IMR-90 (cell line): ENCODE measurements at regions not wholly inside any gene's neighbourhood (a gene's known extent, or its start where the extent isn't known, plus 50 kb on each side); places are given as distances from the start of the nearest gene placed in this dataset.

Source experiments
- ATAC-seq: fragments of 200-7000 bp; cut with Tn5 transposase; 2 replicates; pipeline ENCODE4 v1.9.1; 2020; ENCODE audit warnings: low read depth, mild to moderate bottlenecking, moderate library complexity
- BruUV-seq: library from RNA; stranded (reverse); fragments of 400-500 nt; replicated peaks from 2 replicates; lab custom pipeline; 2021; lab: Mats Ljungman, UMichigan
- CTCF ChIA-PET: fragments of 300-600 bp; formaldehyde crosslinking; extraction: SDS; loops from one replicate; lab custom pipeline; 2021; ENCODE audit warnings: antibody characterized with exemption; lab: Yijun Ruan, JAX
- POLR2A ChIA-PET: fragments of 300-600 bp; sonication (Branson Sonifier 250); formaldehyde crosslinking; loops from one replicate; lab custom pipeline; 2022; ENCODE audit warnings: antibody characterized with exemption; ENCODE audit not compliant: unreplicated experiment; lab: Charles Lee
- DNase-seq: peaks from one replicate; pipeline ENCODE4 v3.0.0; 2013
- H2AFZ ChIP-seq: replicated peaks from 2 replicates; pipeline ENCODE3; 2013; ENCODE audit warnings: low read length, mild to moderate bottlenecking; ENCODE audit not compliant: poor library complexity
- H2AK5ac ChIP-seq: 2 replicates; pipeline ENCODE4 v1.6.1; 2013; ENCODE audit warnings: low read depth, low read length, inconsistent platforms
- H2AK9ac ChIP-seq: replicated peaks from 2 replicates; pipeline ENCODE3; 2013; ENCODE audit warnings: mild to moderate bottlenecking, low read depth, low read length, moderate library complexity; ENCODE audit not compliant: poor library complexity
- H2BK120ac ChIP-seq: 2 replicates; pipeline ENCODE4 v1.6.1; 2013; ENCODE audit warnings: low read depth, low read length, inconsistent platforms
- H2BK15ac ChIP-seq: 3 replicates; pipeline ENCODE4 v1.6.1; 2013; ENCODE audit warnings: low read depth, low read length, inconsistent platforms
- H2BK20ac ChIP-seq: 2 replicates; pipeline ENCODE4 v1.6.1; 2013; ENCODE audit warnings: low read depth, mild to moderate bottlenecking, inconsistent platforms, low read length, moderate library complexity
- H2BK5ac ChIP-seq: 2 replicates; pipeline ENCODE4 v1.6.1; 2013; ENCODE audit warnings: mild to moderate bottlenecking, low read depth, low read length, inconsistent platforms; ENCODE audit not compliant: poor library complexity, severe bottlenecking
- H3K14ac ChIP-seq: replicated peaks from 2 replicates; pipeline ENCODE4 v1.6.1; 2013; ENCODE audit warnings: low read depth, low read length, inconsistent platforms
- H3K18ac ChIP-seq: 2 replicates; pipeline ENCODE4 v1.6.1; 2013; ENCODE audit warnings: low read depth, low read length, control low read depth
- H3K23ac ChIP-seq: 2 replicates; pipeline ENCODE4 v1.6.1; 2013; ENCODE audit warnings: low read depth, low read length, inconsistent platforms
- H3K27ac ChIP-seq: 2 replicates; pipeline ENCODE4 v1.5.1; 2013; ENCODE audit warnings: mild to moderate bottlenecking, control low read depth, low read length; ENCODE audit not compliant: insufficient read depth
- H3K27me3 ChIP-seq: 2 replicates; pipeline ENCODE4 v1.6.1; 2013; ENCODE audit warnings: low read length; ENCODE audit not compliant: control insufficient read depth, insufficient read depth
- H3K36me3 ChIP-seq: 2 replicates; pipeline ENCODE4 v1.6.1; 2013; ENCODE audit warnings: low read length, mixed read lengths; ENCODE audit not compliant: control insufficient read depth, insufficient read depth
- H3K4ac ChIP-seq: 2 replicates; pipeline ENCODE4 v1.6.1; 2013; ENCODE audit warnings: low read depth, low read length, inconsistent platforms
- H3K4me1 ChIP-seq: 2 replicates; pipeline ENCODE4 v1.6.1; 2013; ENCODE audit warnings: low read length, mixed read lengths; ENCODE audit not compliant: control insufficient read depth, insufficient read depth
- H3K4me2 ChIP-seq: 2 replicates; pipeline ENCODE4 v1.6.1; 2013; ENCODE audit warnings: low read depth, mild to moderate bottlenecking, control low read depth, low read length, moderate library complexity
- H3K4me3 ChIP-seq: 2 replicates; pipeline ENCODE4 v1.5.1; 2013; ENCODE audit warnings: low read depth, mild to moderate bottlenecking, control low read depth, low read length, moderate library complexity; ENCODE audit not compliant: insufficient read depth
- H3K56ac ChIP-seq: 2 replicates; pipeline ENCODE4 v1.6.1; 2013; ENCODE audit warnings: low read length, inconsistent platforms; ENCODE audit not compliant: insufficient read depth; ENCODE audit errors: extremely low read depth
- H3K79me1 ChIP-seq, 2 experiments: 2 replicates each; pipeline ENCODE4 v1.6.1; 2013; ENCODE audit warnings: low read length in 2 of 2, inconsistent platforms in 1 of 2, low read depth in 1 of 2
- H3K9ac ChIP-seq: 2 replicates; pipeline ENCODE4 v1.6.1; 2013; ENCODE audit warnings: low read depth, low read length, control low read depth
- H3K9me1 ChIP-seq: 2 replicates; pipeline ENCODE4 v1.6.1; 2013; ENCODE audit warnings: low read length, inconsistent platforms; ENCODE audit not compliant: insufficient read depth
- H3K9me3 ChIP-seq: 2 replicates; pipeline ENCODE4 v1.6.1; 2013; ENCODE audit warnings: low read length; ENCODE audit not compliant: control insufficient read depth, insufficient read depth
- H4K20me1 ChIP-seq: 2 replicates; pipeline ENCODE4 v1.6.1; 2013; ENCODE audit warnings: low read length, inconsistent platforms; ENCODE audit not compliant: insufficient read depth
- H4K5ac ChIP-seq: 2 replicates; pipeline ENCODE4 v1.6.1; 2013; ENCODE audit warnings: mild to moderate bottlenecking, low read depth, low read length, control low read depth
- H4K8ac ChIP-seq, 2 experiments: 2 replicates each; pipeline ENCODE4 v1.6.1; 2013; ENCODE audit warnings: low read depth in 2 of 2, low read length in 2 of 2, control low read depth in 1 of 2, inconsistent platforms in 1 of 2
- H4K91ac ChIP-seq: 2 replicates; pipeline ENCODE4 v1.6.1; 2013; ENCODE audit warnings: low read depth, low read length, inconsistent platforms; ENCODE audit not compliant: insufficient read depth
- BHLHE40 ChIP-seq: fragments of 150-350 bp; IDR thresholded peaks from 2 replicates; pipeline ENCODE4 v1.6.1; 2016; ENCODE audit warnings: mild to moderate bottlenecking, low read depth, low read length
- CEBPB ChIP-seq: IDR thresholded peaks from 2 replicates; pipeline ENCODE4 v1.6.1; 2012; ENCODE audit warnings: low read depth, low read length, improper control_type of control experiment
- CHD1 ChIP-seq: IDR thresholded peaks from 2 replicates; pipeline ENCODE4 v1.6.1; 2012; ENCODE audit warnings: low read depth, low read length, improper control_type of control experiment
- CTCF ChIP-seq: conservative IDR thresholded peaks from 2 replicates; pipeline ENCODE4 v1.5.1; 2012; ENCODE audit warnings: mild to moderate bottlenecking, low read depth, low read length, improper control_type of control experiment
- ELK1 ChIP-seq: fragments of 150-350 bp; IDR thresholded peaks from 2 replicates; pipeline ENCODE4 v1.6.1; 2016; ENCODE audit warnings: low read depth, mild to moderate bottlenecking, low read length, moderate library complexity, borderline replicate concordance
- MAFK ChIP-seq: IDR thresholded peaks from 2 replicates; pipeline ENCODE4 v1.6.1; 2012; ENCODE audit warnings: low read depth, low read length, improper control_type of control experiment
- MAZ ChIP-seq: IDR thresholded peaks from 2 replicates; pipeline ENCODE4 v1.6.1; 2012; ENCODE audit warnings: low read depth, mild to moderate bottlenecking, low read length, improper control_type of control experiment, moderate library complexity, borderline replicate concordance
- POLR2A ChIP-seq: IDR thresholded peaks from 2 replicates; pipeline ENCODE4 v1.6.1; 2012; ENCODE audit warnings: mild to moderate bottlenecking, low read depth, low read length
- RFX5 ChIP-seq: IDR thresholded peaks from 2 replicates; pipeline ENCODE4 v1.8.0; 2012; ENCODE audit warnings: low read depth, mild to moderate bottlenecking, low read length, moderate library complexity
- USF2 ChIP-seq: fragments of 150-350 bp; IDR thresholded peaks from 2 replicates; pipeline ENCODE4 v1.6.1; 2017; ENCODE audit warnings: mild to moderate bottlenecking, antibody characterized with exemption, low read length, low read depth
- WGBS, 2 experiments: methylation state at CpG; one replicate each; pipeline versions ENCODE4 v1.1.5 to v1.1.7; 2013; ENCODE audit warnings: missing lambda C conversion rate in 2 of 2; ENCODE audit not compliant: insufficient read length in 1 of 2; ENCODE audit errors: extremely low coverage in 2 of 2; 5-methylcytosine and 5-hydroxymethylcytosine counted together
- dilution Hi-C: fragments of 300-500 bp; cut with HindIII; formaldehyde crosslinking; loops from one replicate; pipeline ENCODE4 v1.14.3; 2018; ENCODE audit warnings: low sequenced_read_pairs; ENCODE audit not compliant: unreplicated experiment
- in situ Hi-C: fragments of 300-500 bp; cut with MboI; formaldehyde crosslinking; loops from 3 replicates; pipeline ENCODE4 v1.14.3; 2019; ENCODE audit warnings: low sequenced_read_pairs, inconsistent platforms, mixed read lengths
- intact Hi-C: fragments of 100-400 bp; cut with micrococcal nuclease; formaldehyde crosslinking; loops from 2 replicates; pipeline ENCODE4 v1.10.0; 2022

GRCh38 chr6:166778046-166778445 lies 151.0 kb upstream of the RPS6KA2 start:
- Histone ChIP-seq H3K4me1 (no peaks in the 10 kb centered on the region), H2BK20ac (no peak overlapping the region), H3K4me3 (no peak overlapping the region), H2BK15ac (no peak overlapping the region), H2AFZ (no peak overlapping the region), H3K4ac (no peak overlapping the region), H4K91ac (no peak overlapping the region), H3K9me3 (no peaks in the 10 kb centered on the region), H4K8ac (no peak overlapping the region), H3K9me1 (no peaks in the 10 kb centered on the region), H3K27ac (no peak overlapping the region), H3K4me2 (no peak overlapping the region), H3K9ac (no peak overlapping the region), H3K36me3 (no peaks in the 10 kb centered on the region), H2AK9ac (no peak overlapping the region), H3K56ac (no peak overlapping the region), H4K20me1 (no peaks in the 10 kb centered on the region), H3K14ac (no peak overlapping the region), H3K23ac (no peak overlapping the region), H2AK5ac (no peak overlapping the region), H2BK120ac (no peak overlapping the region), H2BK5ac (no peak overlapping the region), H3K27me3 (peaks cover 14% of the 10 kb centered on the region; the same call in 1 of the 2 replicates), H4K5ac (no peak overlapping the region), H3K18ac (no peak overlapping the region), H3K79me1 (no peaks in the 10 kb centered on the region)
- BruUV-seq: no TSS peak
- TF ChIP-seq USF2 (no peak), MAZ (no peak), ELK1 (no peak), CHD1 (no peak), CTCF (no peak), CEBPB (no peak), BHLHE40 (no peak), POLR2A (no peak), RFX5 (no peak), MAFK (no peak)
- WGBS, 2 experiments: 69% methylated on average over 4 of the region's 9 CpGs; no CpG with 5 or more reads in 1 of the 2 experiments
- ChIA-PET CTCF (no interaction called here), POLR2A (no interaction called here)
- no peak for ATAC-seq
- dilution Hi-C loops: no loop called here
- in situ Hi-C loops: no loop called here
- DNase-seq: no peak
- intact Hi-C loops: loop anchor here (10.0 kb wide), 1 partner anchor 1117 kb away; no protein-coding TSS in a partner anchor
